Keratinocyte (primary cell): ENCODE measurements at regions not wholly inside any gene's neighbourhood (a gene's known extent, or its start where the extent isn't known, plus 50 kb on each side); places are given as distances from the start of the nearest gene placed in this dataset.
"Not testable (repeated sequence)": the region's sequence is repeated elsewhere in the genome, so short reads cannot be mapped to it uniquely, and the experiment has no call there.

ENCODE experiments used
- DNase-seq: peaks from one replicate; pipeline ENCODE4 v3.0.0-alpha.2; 2011; ENCODE audit warnings: low read depth, missing footprints, low spot score
- FAIRE-seq: peaks from 2 replicates; lab custom pipeline; 2011; peaks lifted over from hg19 to GRCh38; lab: Jason Lieb, UNC
- H2AFZ ChIP-seq: 2 replicates; pipeline ENCODE4 v1.6.0; 2012; ENCODE audit warnings: low read length, control low read depth, inconsistent platforms; ENCODE audit not compliant: control insufficient read depth
- H3K27ac ChIP-seq: 2 replicates; pipeline ENCODE4 v1.5.1; 2011; ENCODE audit warnings: low read length; ENCODE audit not compliant: control insufficient read depth, insufficient read depth
- H3K27me3 ChIP-seq: 3 replicates; pipeline ENCODE4 v1.6.0; 2011; ENCODE audit warnings: low read length; ENCODE audit not compliant: control insufficient read depth, insufficient read depth; ENCODE audit errors: extremely low read depth
- H3K36me3 ChIP-seq, 2 experiments: 2 replicates in 1 of 2; 3 replicates in 1 of 2; pipeline ENCODE4 v1.5.1; 2011; ENCODE audit warnings: low read length in 2 of 2, mild to moderate bottlenecking in 1 of 2; ENCODE audit not compliant: control insufficient read depth in 2 of 2, insufficient read depth in 2 of 2; ENCODE audit errors: extremely low read depth in 1 of 2
- H3K4me1 ChIP-seq: 3 replicates; pipeline ENCODE4 v1.5.1; 2011; ENCODE audit warnings: low read length; ENCODE audit not compliant: control insufficient read depth, insufficient read depth; ENCODE audit errors: extremely low read depth
- H3K4me2 ChIP-seq: 3 replicates; pipeline ENCODE4 v1.6.0; 2011; ENCODE audit warnings: low read depth, low read length; ENCODE audit not compliant: control insufficient read depth, insufficient read depth; ENCODE audit errors: extremely low read depth
- H3K4me3 ChIP-seq, 3 experiments: fragments of 200-600 bp in 1 of 3; sonication (generic) in 1 of 3; 2 replicates in 2 of 3; 3 replicates in 1 of 3; pipeline ENCODE4 v1.5.1; 2011 to 2016; ENCODE audit warnings: low read length in 3 of 3, mild to moderate bottlenecking in 3 of 3, control low read depth in 2 of 3, inconsistent platforms in 1 of 3, low read depth in 1 of 3, mixed read lengths in 1 of 3, mixed run types in 1 of 3, moderate library complexity in 1 of 3; ENCODE audit not compliant: control insufficient read depth in 2 of 3, insufficient read depth in 2 of 3; ENCODE audit errors: extremely low read depth in 1 of 3
- H3K79me2 ChIP-seq: 2 replicates; pipeline ENCODE4 v1.6.0; 2012; ENCODE audit warnings: low read length; ENCODE audit not compliant: control insufficient read depth, insufficient read depth
- H3K9ac ChIP-seq: 3 replicates; pipeline ENCODE4 v1.6.0; 2011; ENCODE audit warnings: low read length; ENCODE audit not compliant: control insufficient read depth, insufficient read depth; ENCODE audit errors: extremely low read depth
- H3K9me1 ChIP-seq: 3 replicates; pipeline ENCODE4 v1.6.0; 2011; ENCODE audit warnings: low read length; ENCODE audit not compliant: control insufficient read depth, insufficient read depth; ENCODE audit errors: extremely low read depth
- H3K9me3 ChIP-seq: 2 replicates; pipeline ENCODE4 v1.5.1; 2012; ENCODE audit warnings: low read depth, low read length; ENCODE audit not compliant: control insufficient read depth
- H4K20me1 ChIP-seq: 3 replicates; pipeline ENCODE4 v1.6.0; 2011; ENCODE audit warnings: low read length; ENCODE audit not compliant: control insufficient read depth, insufficient read depth; ENCODE audit errors: extremely low read depth
- CTCF ChIP-seq, 3 experiments: IDR thresholded peaks in 1 of 3; conservative IDR thresholded peaks in 1 of 3; optimal IDR thresholded peaks in 1 of 3; 2 replicates in 2 of 3; 3 replicates in 1 of 3; pipeline versions ENCODE3 to v1.5.1; 2011; ENCODE audit warnings: low read length in 3 of 3, mild to moderate bottlenecking in 3 of 3, moderate library complexity in 2 of 3, control low read depth in 1 of 3, inconsistent platforms in 1 of 3; ENCODE audit not compliant: insufficient read depth in 2 of 3; ENCODE audit errors: extremely low read depth in 1 of 3
- EZH2 ChIP-seq: IDR thresholded peaks from one replicate; pipeline ENCODE4 v1.6.1; 2012; ENCODE audit warnings: inconsistent platforms, mild to moderate bottlenecking, low read length, moderate library complexity
- dilution Hi-C: fragments of 300-500 bp; cut with MboI; formaldehyde crosslinking; loops from one replicate; pipeline ENCODE4 v1.7.0; 2020; ENCODE audit warnings: low sequenced_read_pairs; ENCODE audit not compliant: extremely low pct_ligation_motif_present

- no peak overlapping the region for H3K9ac ChIP-seq
- H3K9me3 ChIP-seq = no peaks in the 10 kb centered on the region
- H3K4me2 ChIP-seq = no peak overlapping the region
- TF ChIP-seq CTCF (optimal IDR thresholded peaks at IDR 0.05 in 1 of 3, IDR thresholded peaks at IDR 0.05 in 1 of 3, conservative IDR thresholded peaks at IDR 0.05 in 1 of 3; ENCODE audit: extremely low read depth in 1 of 3, insufficient read depth in 2 of 3, low read length in 3 of 3) (no peak), EZH2 (no peak)
- H4K20me1 ChIP-seq = no peaks in the 10 kb centered on the region
- no peaks in the 10 kb centered on the region for H3K79me2 ChIP-seq
- H2AFZ ChIP-seq = no peak overlapping the region
- no peaks in the 10 kb centered on the region for H3K4me1 ChIP-seq
- H3K4me3 ChIP-seq = no peak overlapping the region
- dilution Hi-C loops = no loop called here
- H3K27ac ChIP-seq = no peak overlapping the region
- DNase-seq (no peak), FAIRE-seq (no peak)
- H3K36me3 ChIP-seq = no peaks in the 10 kb centered on the region
- H3K9me1 ChIP-seq = no peaks in the 10 kb centered on the region
- no peaks in the 10 kb centered on the region for H3K27me3 ChIP-seq
Observed at GRCh38 chr13:94842901-94843300, 130.6 kb upstream of the SOX21 start.

- FAIRE-seq, H3K4me3 ChIP-seq, H3K9me3 ChIP-seq, H3K4me1 ChIP-seq, H3K9me1 ChIP-seq, H2AFZ ChIP-seq, dilution Hi-C loops, H3K36me3 ChIP-seq, H3K79me2 ChIP-seq, H4K20me1 ChIP-seq, H3K27me3 ChIP-seq, H3K27ac ChIP-seq, H3K9ac ChIP-seq, DNase-seq, H3K4me2 ChIP-seq: not testable (repeated sequence)
Observed at GRCh38 chr13:94837056-94837455, 124.7 kb upstream of the SOX21 start.

- Histone ChIP-seq H3K4me1 (no peaks in the 10 kb centered on the region), H3K27me3 (no peaks in the 10 kb centered on the region), H3K4me2 (no peak overlapping the region), H3K27ac (no peak overlapping the region), H2AFZ (no peak overlapping the region), H3K79me2 (no peaks in the 10 kb centered on the region), H3K36me3 (no peaks in the 10 kb centered on the region), H3K9me3 (no peaks in the 10 kb centered on the region), H4K20me1 (no peaks in the 10 kb centered on the region), H3K9ac (no peak overlapping the region), H3K9me1 (no peaks in the 10 kb centered on the region), H3K4me3 (no peak overlapping the region)
- no peak for DNase-seq
- TF ChIP-seq CTCF (optimal IDR thresholded peaks at IDR 0.05 in 1 of 3, IDR thresholded peaks at IDR 0.05 in 1 of 3, conservative IDR thresholded peaks at IDR 0.05 in 1 of 3; ENCODE audit: extremely low read depth in 1 of 3, insufficient read depth in 2 of 3, low read length in 3 of 3) (no peak), EZH2 (no peak)
- dilution Hi-C loops = no loop called here
- FAIRE-seq = no peak
Observed at GRCh38 chr13:94829837-94830365, 117.6 kb upstream of the SOX21 start.
